Stomach (tissue), 4 donors: ENCODE measurements at regions not wholly inside any gene's neighbourhood (a gene's known extent, or its start where the extent isn't known, plus 50 kb on each side); places are given as distances from the start of the nearest gene placed in this dataset.

Experiments used
- POLR2A ChIP-seq, 4 donors: fragments of 450-650 bp; IDR thresholded peaks; one replicate each; pipeline ENCODE4 v1.6.1; 2016; ENCODE audit warnings: antibody characterized with exemption in 4 of 4, control low read depth in 2 of 4, mild to moderate bottlenecking in 1 of 4, moderate library complexity in 1 of 4
- POLR2AphosphoS5 ChIP-seq, 3 donors: sonication (generic); formaldehyde crosslinking; IDR thresholded peaks; one replicate each; pipeline ENCODE4 v1.6.1; 2016; ENCODE audit warnings: antibody characterized with exemption in 3 of 3
- TF ChIP-seq, protein P1 (sequence below), 7 experiments: fragments of 450-650 bp in 4 of 7; fragments of 200-600 bp in 3 of 7; sonication (generic) in 3 of 7; IDR thresholded peaks; one replicate each; pipeline ENCODE4 v1.5.1; 2016 to 2019; ENCODE audit warnings: antibody characterized with exemption in 7 of 7, control low read depth in 2 of 7, mild to moderate bottlenecking in 1 of 7

DNA sequence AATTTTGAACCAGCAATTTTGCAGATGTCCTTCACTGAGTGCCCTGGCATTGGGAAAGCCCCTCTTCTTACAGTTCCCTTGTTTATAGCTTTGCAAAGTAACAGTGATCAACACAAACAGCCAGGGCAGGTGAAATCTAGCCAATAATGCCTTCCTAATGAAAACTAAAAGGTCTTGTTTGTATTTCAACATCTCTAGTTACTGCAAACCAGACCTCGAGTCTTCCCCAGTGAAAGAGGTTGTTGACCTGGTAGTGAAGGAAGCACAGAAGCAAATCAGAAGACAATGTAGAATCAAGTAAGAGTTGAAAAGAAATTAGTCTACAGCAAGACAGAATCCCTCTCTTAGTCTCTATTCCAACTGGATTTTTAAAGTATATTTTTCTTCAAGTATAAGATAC lies 231.2 kb downstream of the SNX13 start:
- TF ChIP-seq, protein P1, sequence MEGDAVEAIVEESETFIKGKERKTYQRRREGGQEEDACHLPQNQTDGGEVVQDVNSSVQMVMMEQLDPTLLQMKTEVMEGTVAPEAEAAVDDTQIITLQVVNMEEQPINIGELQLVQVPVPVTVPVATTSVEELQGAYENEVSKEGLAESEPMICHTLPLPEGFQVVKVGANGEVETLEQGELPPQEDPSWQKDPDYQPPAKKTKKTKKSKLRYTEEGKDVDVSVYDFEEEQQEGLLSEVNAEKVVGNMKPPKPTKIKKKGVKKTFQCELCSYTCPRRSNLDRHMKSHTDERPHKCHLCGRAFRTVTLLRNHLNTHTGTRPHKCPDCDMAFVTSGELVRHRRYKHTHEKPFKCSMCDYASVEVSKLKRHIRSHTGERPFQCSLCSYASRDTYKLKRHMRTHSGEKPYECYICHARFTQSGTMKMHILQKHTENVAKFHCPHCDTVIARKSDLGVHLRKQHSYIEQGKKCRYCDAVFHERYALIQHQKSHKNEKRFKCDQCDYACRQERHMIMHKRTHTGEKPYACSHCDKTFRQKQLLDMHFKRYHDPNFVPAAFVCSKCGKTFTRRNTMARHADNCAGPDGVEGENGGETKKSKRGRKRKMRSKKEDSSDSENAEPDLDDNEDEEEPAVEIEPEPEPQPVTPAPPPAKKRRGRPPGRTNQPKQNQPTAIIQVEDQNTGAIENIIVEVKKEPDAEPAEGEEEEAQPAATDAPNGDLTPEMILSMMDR (IDR thresholded peaks at IDR 0.05) = no peak
- TF ChIP-seq POLR2A (IDR thresholded peaks at IDR 0.05) = no peak
- no peak for TF ChIP-seq POLR2AphosphoS5 (IDR thresholded peaks at IDR 0.05)
